ENCODE measurements at regions not wholly inside any gene's neighbourhood (a gene's known extent, or its start where the extent isn't known, plus 50 kb on each side); places are given as distances from the start of the nearest gene placed in this dataset.
"Not testable (repeated sequence)": the region's sequence is repeated elsewhere in the genome, so short reads cannot be mapped to it uniquely, and the experiment has no call there.

DNA sequence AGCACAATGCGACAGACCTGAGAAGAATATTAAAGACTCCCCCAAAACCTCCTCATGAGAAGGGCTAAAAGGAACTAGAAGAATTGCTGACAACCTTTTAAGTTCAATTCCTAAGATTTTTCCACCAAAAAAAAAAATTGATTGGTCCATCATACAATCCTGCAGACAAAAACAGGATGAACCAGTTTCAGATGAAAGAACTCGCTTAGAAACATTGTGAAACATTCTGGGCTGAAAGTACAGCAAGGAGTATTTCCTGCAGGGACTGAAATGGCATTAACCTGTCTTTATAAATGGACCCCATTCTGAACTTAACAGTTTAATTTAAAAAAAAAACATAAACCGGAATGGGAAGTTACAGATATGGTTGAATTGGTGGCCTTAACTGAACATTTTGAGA, 96.0 kb upstream of the FAM174B start:
- Histone ChIP-seq H2AFZ (ENCODE audit: low read length) (no peak overlapping the region), H3K4me1 (ENCODE audit: insufficient read depth, low read length, poor library complexity, severe bottlenecking) (no peaks in the 10 kb centered on the region), H3K4me2 (ENCODE audit: low read depth, low read length, poor library complexity, severe bottlenecking) (no peak overlapping the region), H3F3A (ENCODE audit: low read depth) (no peaks in the 10 kb centered on the region), H3K27me3 (ENCODE audit: insufficient read depth, low read length, poor library complexity, severe bottlenecking) (no peaks in the 10 kb centered on the region), H3K9me3 (ENCODE audit: insufficient read depth, low read depth, low read length) (no peaks in the 10 kb centered on the region), H3K79me2 (ENCODE audit: insufficient read depth, low read length) (no peaks in the 10 kb centered on the region), H3K36me3 (ENCODE audit: insufficient read depth, low read length) (no peaks in the 10 kb centered on the region), H4K20me1 (ENCODE audit: insufficient read depth, low read length, poor library complexity, severe bottlenecking) (no peaks in the 10 kb centered on the region), H3K9ac (ENCODE audit: low read depth, low read length, poor library complexity, severe bottlenecking) (no peak overlapping the region), H3K9me2 (replicated peaks; ENCODE audit: low read depth, low read length) (no peaks in the 10 kb centered on the region), H3K4me3 (ENCODE audit: low read length, poor library complexity, severe bottlenecking) (no peak overlapping the region)
- TF ChIP-seq, protein P1, sequence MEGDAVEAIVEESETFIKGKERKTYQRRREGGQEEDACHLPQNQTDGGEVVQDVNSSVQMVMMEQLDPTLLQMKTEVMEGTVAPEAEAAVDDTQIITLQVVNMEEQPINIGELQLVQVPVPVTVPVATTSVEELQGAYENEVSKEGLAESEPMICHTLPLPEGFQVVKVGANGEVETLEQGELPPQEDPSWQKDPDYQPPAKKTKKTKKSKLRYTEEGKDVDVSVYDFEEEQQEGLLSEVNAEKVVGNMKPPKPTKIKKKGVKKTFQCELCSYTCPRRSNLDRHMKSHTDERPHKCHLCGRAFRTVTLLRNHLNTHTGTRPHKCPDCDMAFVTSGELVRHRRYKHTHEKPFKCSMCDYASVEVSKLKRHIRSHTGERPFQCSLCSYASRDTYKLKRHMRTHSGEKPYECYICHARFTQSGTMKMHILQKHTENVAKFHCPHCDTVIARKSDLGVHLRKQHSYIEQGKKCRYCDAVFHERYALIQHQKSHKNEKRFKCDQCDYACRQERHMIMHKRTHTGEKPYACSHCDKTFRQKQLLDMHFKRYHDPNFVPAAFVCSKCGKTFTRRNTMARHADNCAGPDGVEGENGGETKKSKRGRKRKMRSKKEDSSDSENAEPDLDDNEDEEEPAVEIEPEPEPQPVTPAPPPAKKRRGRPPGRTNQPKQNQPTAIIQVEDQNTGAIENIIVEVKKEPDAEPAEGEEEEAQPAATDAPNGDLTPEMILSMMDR (conservative IDR thresholded peaks at IDR 0.05; ENCODE audit: low read length), result no peak
- TF ChIP-seq EZH2phosphoT487 (IDR thresholded peaks at IDR 0.05; ENCODE audit: borderline replicate concordance), result no peak

DNA sequence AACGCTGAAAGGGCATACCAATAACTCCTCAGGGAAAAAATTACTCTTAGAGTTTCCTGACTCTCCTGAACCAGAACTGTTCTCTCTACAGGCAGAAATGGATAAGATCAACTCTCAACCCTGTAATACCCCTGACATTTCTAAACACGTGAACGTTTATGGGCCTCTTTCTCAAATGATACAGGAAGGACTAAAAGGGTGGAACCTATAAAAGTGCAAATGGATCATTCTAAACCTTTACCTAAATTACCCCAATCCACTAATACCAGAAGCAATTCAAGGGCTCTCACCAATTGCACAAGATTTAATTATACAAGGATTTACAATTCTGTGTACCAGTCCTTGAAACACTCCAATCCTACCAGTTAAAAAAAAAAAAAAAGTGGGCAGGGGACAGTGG, 98.0 kb upstream of the FAM174B start:
- H3K9ac ChIP-seq (ENCODE audit: low read depth, low read length, poor library complexity, severe bottlenecking), result no peak overlapping the region
- H3K79me2 ChIP-seq (ENCODE audit: insufficient read depth, low read length), result no peaks in the 10 kb centered on the region
- no peaks in the 10 kb centered on the region for H3K27me3 ChIP-seq (ENCODE audit: insufficient read depth, low read length, poor library complexity, severe bottlenecking)
- TF ChIP-seq, protein P1 (conservative IDR thresholded peaks at IDR 0.05; ENCODE audit: low read length), result no peak
- no peak for TF ChIP-seq EZH2phosphoT487 (IDR thresholded peaks at IDR 0.05; ENCODE audit: borderline replicate concordance)
- H3K4me2 ChIP-seq (ENCODE audit: low read depth, low read length, poor library complexity, severe bottlenecking), result no peak overlapping the region
- H4K20me1 ChIP-seq (ENCODE audit: insufficient read depth, low read length, poor library complexity, severe bottlenecking), result no peaks in the 10 kb centered on the region
- H3K36me3 ChIP-seq (ENCODE audit: insufficient read depth, low read length), result no peaks in the 10 kb centered on the region
- no peak overlapping the region for H3K4me3 ChIP-seq (ENCODE audit: low read length, poor library complexity, severe bottlenecking)
- no peaks in the 10 kb centered on the region for H3K9me3 ChIP-seq (ENCODE audit: insufficient read depth, low read depth, low read length)
- H3F3A ChIP-seq (ENCODE audit: low read depth), result no peaks in the 10 kb centered on the region
- H3K4me1 ChIP-seq (ENCODE audit: insufficient read depth, low read length, poor library complexity, severe bottlenecking), result no peaks in the 10 kb centered on the region
- H3K9me2 ChIP-seq (replicated peaks; ENCODE audit: low read depth, low read length), result no peaks in the 10 kb centered on the region
- H2AFZ ChIP-seq (ENCODE audit: low read length), result no peak overlapping the region

DNA sequence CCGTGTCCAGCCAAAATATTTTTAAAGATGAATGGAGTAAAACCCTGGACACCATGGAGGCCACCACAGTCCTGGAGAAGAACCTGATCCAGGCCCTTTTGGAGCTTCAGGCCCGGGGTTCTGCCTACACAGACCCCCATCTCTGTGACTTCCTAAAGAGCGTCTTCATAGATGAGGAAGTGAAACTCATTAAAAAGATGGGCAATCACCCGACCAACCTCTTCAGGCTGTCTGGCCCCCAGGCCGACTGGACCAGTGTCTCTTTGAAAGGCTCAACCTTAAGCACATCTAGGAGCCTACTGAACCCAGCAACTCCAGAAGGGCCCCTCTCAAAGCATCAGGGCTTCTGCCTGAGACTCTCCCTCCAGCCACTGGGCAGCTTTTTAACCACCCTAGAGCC, 107.9 kb upstream of the FAM174B start:
- Histone ChIP-seq H3F3A (ENCODE audit: low read depth) (no peaks in the 10 kb centered on the region), H3K36me3 (ENCODE audit: insufficient read depth, low read length) (no peaks in the 10 kb centered on the region), H3K4me3 (ENCODE audit: low read length, poor library complexity, severe bottlenecking) (no peak overlapping the region), H3K79me2 (ENCODE audit: insufficient read depth, low read length) (no peaks in the 10 kb centered on the region), H3K9ac (ENCODE audit: low read depth, low read length, poor library complexity, severe bottlenecking) (no peak overlapping the region), H3K4me2 (ENCODE audit: low read depth, low read length, poor library complexity, severe bottlenecking) (no peak overlapping the region), H3K9me3 (ENCODE audit: insufficient read depth, low read depth, low read length) (no peaks in the 10 kb centered on the region), H4K20me1 (ENCODE audit: insufficient read depth, low read length, poor library complexity, severe bottlenecking) (no peaks in the 10 kb centered on the region), H3K4me1 (ENCODE audit: insufficient read depth, low read length, poor library complexity, severe bottlenecking) (no peaks in the 10 kb centered on the region), H3K9me2 (replicated peaks; ENCODE audit: low read depth, low read length) (no peaks in the 10 kb centered on the region), H2AFZ (ENCODE audit: low read length) (no peak overlapping the region), H3K27me3 (ENCODE audit: insufficient read depth, low read length, poor library complexity, severe bottlenecking) (no peaks in the 10 kb centered on the region)
- TF ChIP-seq, protein P1 (conservative IDR thresholded peaks at IDR 0.05; ENCODE audit: low read length), result no peak

DNA sequence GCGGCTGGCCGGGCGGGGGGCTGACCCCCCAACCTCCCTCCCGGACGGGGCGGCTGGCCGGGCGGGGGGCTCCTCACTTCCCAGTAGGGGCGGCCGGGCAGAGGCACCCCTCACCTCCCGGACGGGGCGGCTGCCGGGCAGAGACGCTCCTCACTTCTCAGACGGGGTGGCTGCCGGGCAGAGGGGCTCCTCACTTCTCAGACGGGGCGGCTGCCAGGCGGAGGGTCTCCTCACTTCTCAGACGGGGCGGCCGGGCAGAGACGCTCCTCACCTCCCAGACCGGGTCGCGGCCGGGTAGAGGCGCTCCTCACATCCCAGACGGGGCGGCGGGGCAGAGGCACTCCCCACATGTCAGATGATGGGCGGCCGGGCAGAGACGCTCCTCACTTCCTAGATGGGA, 112.6 kb upstream of the FAM174B start:
- not testable (repeated sequence) for H3K9ac ChIP-seq (ENCODE audit: low read depth, low read length, poor library complexity, severe bottlenecking); H2AFZ ChIP-seq (ENCODE audit: low read length); H3K4me1 ChIP-seq (ENCODE audit: insufficient read depth, low read length, poor library complexity, severe bottlenecking); H3K4me3 ChIP-seq (ENCODE audit: low read length, poor library complexity, severe bottlenecking); H3K4me2 ChIP-seq (ENCODE audit: low read depth, low read length, poor library complexity, severe bottlenecking); H3K36me3 ChIP-seq (ENCODE audit: insufficient read depth, low read length); H3K9me3 ChIP-seq (ENCODE audit: insufficient read depth, low read depth, low read length); H4K20me1 ChIP-seq (ENCODE audit: insufficient read depth, low read length, poor library complexity, severe bottlenecking); H3K27me3 ChIP-seq (ENCODE audit: insufficient read depth, low read length, poor library complexity, severe bottlenecking); H3K79me2 ChIP-seq (ENCODE audit: insufficient read depth, low read length); H3F3A ChIP-seq (ENCODE audit: low read depth); H3K9me2 ChIP-seq (replicated peaks; ENCODE audit: low read depth, low read length)

Measured in Loucy (cell line).